ENCODE measurements at regions not wholly inside any gene's neighbourhood (a gene's known extent, or its start where the extent isn't known, plus 50 kb on each side); places are given as distances from the start of the nearest gene placed in this dataset.

- TF ChIP-seq CTCF (IDR thresholded peaks at IDR 0.05) (no peak), EZH2 (IDR thresholded peaks at IDR 0.05) (no peak), EZH2phosphoT487 (IDR thresholded peaks at IDR 0.05) (no peak)
Observed at GRCh38 chr7:84277628-84278224, 83.1 kb upstream of the SEMA3A start.

All from neural progenitor cell (in vitro differentiated cells).